Epithelial cell of esophagus (primary cell): ENCODE measurements at regions not wholly inside any gene's neighbourhood (a gene's known extent, or its start where the extent isn't known, plus 50 kb on each side); places are given as distances from the start of the nearest gene placed in this dataset.

ENCODE experiments used
- DNase-seq: peaks from one replicate; pipeline ENCODE4 v3.0.0; 2010; ENCODE audit warnings: low read depth
- H3K4me3 ChIP-seq: 2 replicates; pipeline ENCODE4 v1.5.1; 2011; ENCODE audit warnings: mild to moderate bottlenecking, low read length, control low read depth
- CTCF ChIP-seq: IDR thresholded peaks from 2 replicates; pipeline ENCODE4 v1.5.1; 2011; ENCODE audit warnings: low read depth, mild to moderate bottlenecking, low read length, control low read depth, inconsistent platforms; ENCODE audit not compliant: insufficient read depth; ENCODE audit errors: missing control alignments

- H3K4me3 ChIP-seq, result no peak overlapping the region
- TF ChIP-seq CTCF, result no peak
- no peak for DNase-seq
These were observed 983.7 kb downstream of the MCTP2 start for GRCh38 chr15:95215017-95215416.

GRCh38 chr15:95226835-95227234 is 995.5 kb downstream of the MCTP2 start:
- DNase-seq, result peak; percentile 94
- no peak for TF ChIP-seq CTCF
- no peak overlapping the region for H3K4me3 ChIP-seq

GRCh38 chr15:95227235-95227634 is 995.9 kb downstream of the MCTP2 start:
- H3K4me3 ChIP-seq, result no peak overlapping the region
- no peak for TF ChIP-seq CTCF
- peak; percentile 89 for DNase-seq

GRCh38 chr15:95228856-95229555 is 997.6 kb downstream of the MCTP2 start:
- no peak for DNase-seq
- no peak for TF ChIP-seq CTCF
- H3K4me3 ChIP-seq, result no peak overlapping the region

- H3K4me3 ChIP-seq, result no peak overlapping the region
- no peak for TF ChIP-seq CTCF
- no peak for DNase-seq
These were observed 1003.7 kb downstream of the MCTP2 start for GRCh38 chr15:95235033-95235432.

GRCh38 chr15:95247071-95247984 is 1016.0 kb downstream of the MCTP2 start:
- peak; percentile 100 for DNase-seq
- no peak for TF ChIP-seq CTCF
- H3K4me3 ChIP-seq, result no peak overlapping the region
